ENCODE measurements at regions not wholly inside any gene's neighbourhood (a gene's known extent, or its start where the extent isn't known, plus 50 kb on each side); places are given as distances from the start of the nearest gene placed in this dataset.

DNA sequence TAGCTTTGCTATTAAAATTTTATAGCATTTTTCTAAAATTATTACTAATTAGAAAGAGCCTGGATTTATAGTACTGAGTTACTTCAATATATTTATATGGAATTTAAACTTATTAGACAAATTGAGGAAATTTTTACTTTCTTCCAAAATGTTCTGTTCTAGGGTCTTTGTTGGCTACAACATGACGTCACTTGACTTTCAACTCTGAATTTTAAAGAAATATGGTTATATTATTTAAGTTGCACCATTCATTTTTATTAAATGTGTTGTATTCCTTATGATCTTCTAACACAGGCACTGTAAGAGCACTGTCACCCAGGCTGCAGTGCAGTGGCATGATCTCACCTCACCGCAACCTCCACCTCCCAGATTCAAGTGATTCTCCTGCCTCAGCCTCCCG lies 119.4 kb upstream of the CYLC2 start:
- 85 to 87% methylated on average over 3 of the region's 3 CpGs for WGBS, 2 donors
- Histone ChIP-seq H3K36me3 (no peaks in the 10 kb centered on the region), H3K9me3 (no peaks in the 10 kb centered on the region), H3K27ac (no peak overlapping the region), H3K27me3 (no peaks in the 10 kb centered on the region), H3K4me1 (no peaks in the 10 kb centered on the region), H3K4me3 (replicated peaks in 1 of 3) (no peak overlapping the region)
- DNase-seq, result no peak
- intact Hi-C loops (cut with DNase I), result no loop called here
- no peak for TF ChIP-seq POLR2A (IDR thresholded peaks at IDR 0.05)
- TF ChIP-seq, protein P1, sequence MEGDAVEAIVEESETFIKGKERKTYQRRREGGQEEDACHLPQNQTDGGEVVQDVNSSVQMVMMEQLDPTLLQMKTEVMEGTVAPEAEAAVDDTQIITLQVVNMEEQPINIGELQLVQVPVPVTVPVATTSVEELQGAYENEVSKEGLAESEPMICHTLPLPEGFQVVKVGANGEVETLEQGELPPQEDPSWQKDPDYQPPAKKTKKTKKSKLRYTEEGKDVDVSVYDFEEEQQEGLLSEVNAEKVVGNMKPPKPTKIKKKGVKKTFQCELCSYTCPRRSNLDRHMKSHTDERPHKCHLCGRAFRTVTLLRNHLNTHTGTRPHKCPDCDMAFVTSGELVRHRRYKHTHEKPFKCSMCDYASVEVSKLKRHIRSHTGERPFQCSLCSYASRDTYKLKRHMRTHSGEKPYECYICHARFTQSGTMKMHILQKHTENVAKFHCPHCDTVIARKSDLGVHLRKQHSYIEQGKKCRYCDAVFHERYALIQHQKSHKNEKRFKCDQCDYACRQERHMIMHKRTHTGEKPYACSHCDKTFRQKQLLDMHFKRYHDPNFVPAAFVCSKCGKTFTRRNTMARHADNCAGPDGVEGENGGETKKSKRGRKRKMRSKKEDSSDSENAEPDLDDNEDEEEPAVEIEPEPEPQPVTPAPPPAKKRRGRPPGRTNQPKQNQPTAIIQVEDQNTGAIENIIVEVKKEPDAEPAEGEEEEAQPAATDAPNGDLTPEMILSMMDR (IDR thresholded peaks at IDR 0.05), result no peak

DNA sequence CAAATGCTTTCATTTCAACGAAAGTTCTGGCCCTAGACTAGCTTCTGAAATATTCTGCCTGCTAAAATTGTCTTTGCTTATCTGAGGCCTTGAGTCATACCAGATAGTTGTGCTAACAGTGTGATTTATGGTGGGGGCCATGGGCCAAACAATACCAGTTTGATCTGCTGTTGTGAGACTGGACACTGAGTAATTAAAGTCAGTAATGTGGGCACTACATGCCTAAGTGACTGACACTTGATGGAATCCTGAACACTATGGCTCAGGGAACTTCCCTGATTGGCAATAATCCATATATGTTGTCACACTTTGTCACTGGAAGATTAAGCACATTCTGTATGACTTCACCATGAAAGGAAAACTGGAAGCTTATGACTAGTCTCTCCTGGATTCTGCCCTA lies 127.6 kb upstream of the CYLC2 start:
- WGBS, 2 donors, result 46 to 67% methylated on average over 1 of the region's 1 CpG
- TF ChIP-seq, protein P1 (IDR thresholded peaks at IDR 0.05), result no peak
- TF ChIP-seq POLR2A (IDR thresholded peaks at IDR 0.05), result no peak
- H3K27me3 ChIP-seq, result no peaks in the 10 kb centered on the region

DNA sequence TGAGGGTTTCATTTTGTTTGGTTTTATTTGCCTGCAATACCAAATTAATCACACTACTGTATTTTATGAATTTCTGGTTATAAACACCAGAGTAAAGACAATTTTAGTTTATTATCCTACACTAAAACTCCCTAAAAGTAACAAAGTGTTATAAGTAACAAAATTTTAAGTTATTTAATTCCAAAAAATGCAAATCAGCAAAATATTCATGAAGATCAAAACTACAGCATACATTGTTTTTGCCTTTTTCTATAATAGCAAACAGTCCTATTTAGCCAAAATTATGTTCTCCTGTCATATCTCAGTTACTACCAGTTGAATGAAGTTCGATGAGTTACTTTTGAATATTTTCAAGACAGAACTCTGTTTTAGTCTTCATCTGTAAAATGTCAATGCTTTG lies 132.7 kb upstream of the CYLC2 start:
- no peak for DNase-seq
- H3K27me3 ChIP-seq, result no peaks in the 10 kb centered on the region
- H3K36me3 ChIP-seq, result no peaks in the 10 kb centered on the region
- H3K4me1 ChIP-seq, result no peaks in the 10 kb centered on the region
- intact Hi-C loops (cut with DNase I), result no loop called here
- no peak for TF ChIP-seq POLR2A (IDR thresholded peaks at IDR 0.05)
- TF ChIP-seq, protein P1 (IDR thresholded peaks at IDR 0.05), result no peak
- H3K27ac ChIP-seq, result no peak overlapping the region
- WGBS, 2 donors, result 77 to 87% methylated on average over 1 of the region's 1 CpG
- no peaks in the 10 kb centered on the region for H3K9me3 ChIP-seq
- H3K4me3 ChIP-seq (replicated peaks in 1 of 3), result no peak overlapping the region

More for the DNA sequence above, 127.6 kb upstream of the CYLC2 start:
- no peaks in the 10 kb centered on the region for H3K9me3 ChIP-seq
- H3K36me3 ChIP-seq, result no peaks in the 10 kb centered on the region
- H3K27ac ChIP-seq, result no peak overlapping the region
- intact Hi-C loops (cut with DNase I), result no loop called here
- H3K4me3 ChIP-seq (replicated peaks in 1 of 3), result no peak overlapping the region
- no peak for DNase-seq
- H3K4me1 ChIP-seq, result no peaks in the 10 kb centered on the region

DNA sequence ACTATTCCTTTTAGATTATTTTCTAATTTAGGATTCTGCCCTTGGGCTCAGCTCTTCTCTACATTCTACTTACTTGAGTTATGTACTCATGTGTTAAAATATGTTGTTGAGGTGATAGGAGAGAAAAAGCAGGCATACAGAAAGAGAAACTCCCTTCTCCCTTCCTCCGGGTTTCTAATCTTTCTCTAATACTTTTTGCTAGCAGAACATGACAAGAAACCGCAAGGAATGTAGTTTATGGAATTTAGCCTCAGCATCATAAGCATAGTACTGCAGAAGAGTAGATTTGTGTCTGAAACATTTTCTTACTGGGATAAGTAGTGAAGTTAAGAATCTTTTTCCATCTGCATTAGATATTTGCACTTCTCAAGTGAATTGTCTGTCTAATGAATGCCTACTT lies 139.5 kb upstream of the CYLC2 start:
- Histone ChIP-seq H3K4me3 (replicated peaks in 1 of 3) (no peak overlapping the region), H3K27me3 (no peaks in the 10 kb centered on the region), H3K4me1 (no peaks in the 10 kb centered on the region), H3K36me3 (no peaks in the 10 kb centered on the region), H3K27ac (no peak overlapping the region), H3K9me3 (no peaks in the 10 kb centered on the region)
- DNase-seq, result no peak
- TF ChIP-seq POLR2A (IDR thresholded peaks at IDR 0.05), result no peak
- TF ChIP-seq, protein P1 (IDR thresholded peaks at IDR 0.05), result no peak
- intact Hi-C loops (cut with DNase I), result no loop called here
- 79 to 91% methylated on average over 2 of the region's 2 CpGs for WGBS, 2 donors

DNA sequence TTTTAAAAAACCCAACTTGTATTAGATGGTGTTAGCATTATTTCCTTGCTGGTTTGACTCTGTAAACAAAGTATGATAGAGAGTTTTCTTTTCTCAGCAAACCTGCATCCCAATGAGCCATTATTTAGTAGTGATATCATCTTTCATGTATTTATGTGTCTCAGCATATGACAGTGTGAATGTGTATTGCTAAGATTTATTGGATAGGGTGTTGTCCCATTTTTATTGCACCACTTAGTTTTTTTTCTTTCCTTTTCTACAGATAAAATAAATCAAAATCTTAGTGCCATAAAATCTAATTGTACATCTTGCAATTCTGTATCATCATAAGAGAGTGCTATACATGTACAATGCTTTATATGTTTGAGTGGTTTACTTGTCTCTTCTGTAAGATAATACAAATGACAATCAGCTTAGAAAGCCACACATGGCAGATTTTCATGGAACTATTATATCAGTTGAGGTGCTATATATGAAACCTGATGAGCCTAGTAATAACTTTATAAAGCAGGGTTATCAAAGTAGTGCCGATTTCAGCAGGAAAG lies 149.2 kb upstream of the CYLC2 start:
- Histone ChIP-seq H3K27me3 (no peaks in the 10 kb centered on the region), H3K27ac (no peak overlapping the region), H3K4me1 (no peaks in the 10 kb centered on the region), H3K36me3 (no peaks in the 10 kb centered on the region), H3K9me3 (no peaks in the 10 kb centered on the region), H3K4me3 (replicated peaks in 1 of 3) (no peak overlapping the region)
- TF ChIP-seq, protein P1 (IDR thresholded peaks at IDR 0.05), result no peak
- no peak for TF ChIP-seq POLR2A (IDR thresholded peaks at IDR 0.05)
- intact Hi-C loops (cut with DNase I), result loop anchor here (10.0 kb wide), 1 partner anchor 61 kb away; no protein-coding TSS in a partner anchor
- WGBS, 2 donors, result 91 to 93% methylated on average over 1 of the region's 1 CpG
- no peak for DNase-seq

Data from thyroid gland (tissue), 4 donors.